Esophagus muscularis mucosa (tissue), 4 donors: ENCODE measurements at regions not wholly inside any gene's neighbourhood (a gene's known extent, or its start where the extent isn't known, plus 50 kb on each side); places are given as distances from the start of the nearest gene placed in this dataset.

Experiments used
- DNase-seq: peaks from one replicate; pipeline ENCODE4 v3.0.0-alpha.2; 2017; ENCODE audit errors: extremely low spot score
- H3K27ac ChIP-seq, 4 donors: fragments of 200-600 bp; sonication (generic); replicated peaks in 1 of 4; 1 replicate in 3 of 4; 2 replicates in 1 of 4; pipeline ENCODE4 v1.5.1; 2016 to 2019; ENCODE audit warnings: mild to moderate bottlenecking in 1 of 4
- H3K27me3 ChIP-seq, 4 donors: fragments of 200-600 bp; sonication (generic); one replicate each; pipeline versions ENCODE4 v1.5.1 to v1.6.0; 2016 to 2019
- H3K36me3 ChIP-seq, 4 donors: fragments of 200-600 bp; sonication (generic); one replicate each; pipeline ENCODE4 v1.5.1; 2016 to 2019
- H3K4me1 ChIP-seq, 4 donors: fragments of 200-600 bp; sonication (generic); one replicate each; pipeline ENCODE4 v1.5.1; 2016 to 2019
- H3K4me3 ChIP-seq, 4 donors: fragments of 200-600 bp; sonication (generic); 1 replicate in 2 of 4; 2 replicates in 2 of 4; pipeline ENCODE4 v1.5.1; 2016 to 2019; ENCODE audit warnings: mild to moderate bottlenecking in 4 of 4, moderate library complexity in 1 of 4
- H3K9me3 ChIP-seq, 4 donors: fragments of 200-600 bp; sonication (generic); 1 replicate in 3 of 4; 2 replicates in 1 of 4; pipeline ENCODE4 v1.5.1; 2016 to 2019
- CTCF ChIP-seq, 3 experiments: fragments of 200-600 bp in 2 of 3; fragments of 450-650 bp in 1 of 3; sonication (generic) in 2 of 3; IDR thresholded peaks; one replicate each; pipeline ENCODE4 v1.5.1; 2017 to 2019; ENCODE audit warnings: antibody characterized with exemption in 3 of 3, mild to moderate bottlenecking in 2 of 3, moderate library complexity in 1 of 3
- EP300 ChIP-seq: sonication (generic); formaldehyde crosslinking; IDR thresholded peaks from one replicate; pipeline ENCODE4 v1.6.1; 2017; ENCODE audit warnings: antibody characterized with exemption
- POLR2A ChIP-seq: fragments of 450-650 bp; IDR thresholded peaks from one replicate; pipeline ENCODE4 v1.6.1; 2017; ENCODE audit warnings: antibody characterized with exemption, moderate library complexity, mild to moderate bottlenecking, low read depth
- POLR2AphosphoS5 ChIP-seq, 2 donors: sonication (generic); formaldehyde crosslinking; IDR thresholded peaks; one replicate each; pipeline ENCODE4 v1.6.1; 2017; ENCODE audit warnings: antibody characterized with exemption in 2 of 2
- WGBS: methylation state at CpG from one replicate; pipeline ENCODE4 v1.1.5; 2018; 5-methylcytosine and 5-hydroxymethylcytosine counted together
- intact Hi-C: fragments of 100-400 bp; cut with DNase I; formaldehyde crosslinking; loops from one replicate; pipeline ENCODE4 v1.15.1; 2023

GRCh38 chr12:91672130-91672529 lies 473.5 kb downstream of the BTG1 start:
- H3K36me3 ChIP-seq, result no peaks in the 10 kb centered on the region
- no peaks in the 10 kb centered on the region for H3K9me3 ChIP-seq
- H3K4me3 ChIP-seq, result no peak overlapping the region
- H3K4me1 ChIP-seq, result no peaks in the 10 kb centered on the region
- DNase-seq, result no peak
- intact Hi-C loops, result no loop called here
- WGBS, result 77% methylated on average over 1 of the region's 1 CpG
- no peaks in the 10 kb centered on the region for H3K27me3 ChIP-seq
- no peak overlapping the region for H3K27ac ChIP-seq
- no peak for TF ChIP-seq EP300
- no peak for TF ChIP-seq POLR2A
- TF ChIP-seq POLR2AphosphoS5 (IDR thresholded peaks at IDR 0.05), result no peak
- no peak for TF ChIP-seq CTCF (IDR thresholded peaks at IDR 0.05)

- Histone ChIP-seq H3K36me3 (no peaks in the 10 kb centered on the region), H3K27ac (no peak overlapping the region), H3K9me3 (no peaks in the 10 kb centered on the region), H3K4me3 (no peak overlapping the region), H3K4me1 (no peaks in the 10 kb centered on the region), H3K27me3 (no peaks in the 10 kb centered on the region)
- whole genome bisulfite sequencing, result 85% methylated on average over 2 of the region's 2 CpGs
- intact Hi-C loops, result no loop called here
- TF ChIP-seq POLR2A, result no peak
- no peak for TF ChIP-seq EP300
- no peak for TF ChIP-seq POLR2AphosphoS5 (IDR thresholded peaks at IDR 0.05)
- no peak for TF ChIP-seq CTCF (IDR thresholded peaks at IDR 0.05)
- DNase-seq, result no peak
Observed at GRCh38 chr12:91667694-91668093, 478.0 kb downstream of the BTG1 start.

GRCh38 chr12:91663744-91664143 lies 481.1 kb upstream of the DCN start:
- no peak for TF ChIP-seq EP300
- no peak for TF ChIP-seq CTCF (IDR thresholded peaks at IDR 0.05)
- no peak for TF ChIP-seq POLR2A
- TF ChIP-seq POLR2AphosphoS5 (IDR thresholded peaks at IDR 0.05), result no peak
- Histone ChIP-seq H3K4me3 (no peak overlapping the region), H3K27ac (no peak overlapping the region), H3K36me3 (no peaks in the 10 kb centered on the region), H3K4me1 (no peaks in the 10 kb centered on the region), H3K27me3 (no peaks in the 10 kb centered on the region), H3K9me3 (no peaks in the 10 kb centered on the region)
- 91% methylated on average over 4 of the region's 4 CpGs for WGBS
- intact Hi-C loops, result no loop called here
- no peak for DNase-seq

- H3K27ac ChIP-seq, result no peak overlapping the region
- intact Hi-C loops, result no loop called here
- H3K9me3 ChIP-seq, result no peaks in the 10 kb centered on the region
- no peak for DNase-seq
- no peaks in the 10 kb centered on the region for H3K36me3 ChIP-seq
- H3K4me1 ChIP-seq, result no peaks in the 10 kb centered on the region
- no peak overlapping the region for H3K4me3 ChIP-seq
- TF ChIP-seq POLR2AphosphoS5 (IDR thresholded peaks at IDR 0.05) (no peak), EP300 (no peak), CTCF (IDR thresholded peaks at IDR 0.05) (no peak), POLR2A (no peak)
- no peaks in the 10 kb centered on the region for H3K27me3 ChIP-seq
- 73% methylated on average over 4 of the region's 4 CpGs for WGBS
Observed at GRCh38 chr12:91663310-91663709, 480.7 kb upstream of the DCN start.

GRCh38 chr12:91662021-91662420 lies 479.4 kb upstream of the DCN start:
- Histone ChIP-seq H3K27me3 (no peaks in the 10 kb centered on the region), H3K36me3 (no peaks in the 10 kb centered on the region), H3K9me3 (no peaks in the 10 kb centered on the region), H3K4me3 (no peak overlapping the region), H3K27ac (no peak overlapping the region), H3K4me1 (no peaks in the 10 kb centered on the region)
- intact Hi-C loops, result no loop called here
- 83% methylated on average over 1 of the region's 1 CpG for WGBS
- DNase-seq, result no peak
- no peak for TF ChIP-seq POLR2AphosphoS5 (IDR thresholded peaks at IDR 0.05)
- TF ChIP-seq CTCF (IDR thresholded peaks at IDR 0.05), result no peak
- no peak for TF ChIP-seq POLR2A
- TF ChIP-seq EP300, result no peak
